Lung (tissue), 11 donors: ENCODE measurements at regions not wholly inside any gene's neighbourhood (a gene's known extent, or its start where the extent isn't known, plus 50 kb on each side); places are given as distances from the start of the nearest gene placed in this dataset.

Experiments
- ATAC-seq: fragments of 200-7000 bp; cut with Tn5 transposase; one replicate; pipeline ENCODE4 v1.9.1; 2020; ENCODE audit warnings: moderate number of reproducible peaks; ENCODE audit not compliant: insufficient read depth, low FRiP score
- DNase-seq, 3 donors: peaks; one replicate each; pipeline ENCODE4 v3.0.0-alpha.2; 2013 to 2017
- H3K27ac ChIP-seq, 2 donors: one replicate each; pipeline ENCODE4 v1.5.1; 2013; ENCODE audit warnings: mild to moderate bottlenecking in 2 of 2, moderate library complexity in 2 of 2, control low read depth in 1 of 2, inconsistent platforms in 1 of 2, low read depth in 1 of 2, low read length in 1 of 2
- H3K27me3 ChIP-seq, 3 donors: one replicate each; pipeline ENCODE4 v1.5.1; 2013; ENCODE audit warnings: low read length in 2 of 3; ENCODE audit not compliant: control insufficient read depth in 3 of 3, insufficient read depth in 3 of 3
- H3K36me3 ChIP-seq, 4 donors: one replicate each; pipeline ENCODE4 v1.5.1; 2013; ENCODE audit warnings: low read length in 4 of 4, mild to moderate bottlenecking in 1 of 4, moderate library complexity in 1 of 4; ENCODE audit not compliant: control insufficient read depth in 4 of 4, insufficient read depth in 4 of 4
- H3K4me1 ChIP-seq, 5 donors: one replicate each; pipeline ENCODE4 v1.5.1; 2013; ENCODE audit warnings: low read length in 5 of 5, mild to moderate bottlenecking in 2 of 5, moderate library complexity in 1 of 5; ENCODE audit not compliant: control insufficient read depth in 5 of 5, insufficient read depth in 5 of 5
- H3K4me3 ChIP-seq: one replicate; pipeline ENCODE4 v1.5.1; 2013; ENCODE audit warnings: mild to moderate bottlenecking, control low read depth, moderate library complexity
- H3K9ac ChIP-seq, 2 donors: one replicate each; pipeline ENCODE4 v1.5.1; 2013; ENCODE audit warnings: low read length in 2 of 2, control low read depth in 1 of 2; ENCODE audit not compliant: insufficient read depth in 1 of 2
- H3K9me3 ChIP-seq, 4 donors: one replicate each; pipeline ENCODE4 v1.5.1; 2013; ENCODE audit warnings: low read length in 3 of 4, mild to moderate bottlenecking in 1 of 4, moderate library complexity in 1 of 4; ENCODE audit not compliant: control insufficient read depth in 4 of 4, insufficient read depth in 3 of 4
- WGBS, 2 donors: extraction: QIAGEN DNeasy Blood & Tissue Kit; methylation state at CpG; one replicate each; pipeline ENCODE4 v1.1.7; 2013; 5-methylcytosine and 5-hydroxymethylcytosine counted together
- TF ChIP-seq, protein P1 (sequence below): IDR thresholded peaks from 2 replicates; pipeline ENCODE4 v1.5.1; 2012; ENCODE audit warnings: mild to moderate bottlenecking; ENCODE audit errors: control extremely low read depth, extremely low read depth
- donor health status: control.
- donor health status: control.
- donor health status: Bipolar disorder and iron deficiency.
- donor health status: healthy.
- donor health status: DM: yes; HTN: yes; CAD: no.

DNA sequence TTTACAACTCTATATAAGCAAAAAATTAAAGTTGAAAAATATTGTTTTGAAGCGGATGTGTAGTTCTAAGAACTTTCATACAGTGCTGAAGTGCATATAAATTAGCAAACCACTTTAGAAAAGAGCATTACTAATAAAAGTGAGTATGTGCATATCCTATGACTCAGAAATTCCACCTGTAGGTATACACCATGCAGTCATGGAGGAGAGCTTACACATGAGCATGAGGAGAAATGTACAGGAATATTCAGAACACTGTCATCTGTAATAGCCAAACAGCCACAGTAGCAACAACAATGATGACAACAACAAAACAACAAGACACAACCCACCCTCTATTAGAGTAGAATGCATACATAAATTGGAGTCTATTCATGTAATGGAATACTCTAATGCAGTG is 138.2 kb upstream of the ARRDC3 start:
- Histone ChIP-seq H3K4me3 (no peak overlapping the region), H3K4me1 (no peaks in the 10 kb centered on the region), H3K27me3 (no peaks in the 10 kb centered on the region), H3K9ac (no peak overlapping the region), H3K27ac (no peak overlapping the region), H3K36me3 (no peaks in the 10 kb centered on the region), H3K9me3 (no peaks in the 10 kb centered on the region)
- TF ChIP-seq, protein P1, sequence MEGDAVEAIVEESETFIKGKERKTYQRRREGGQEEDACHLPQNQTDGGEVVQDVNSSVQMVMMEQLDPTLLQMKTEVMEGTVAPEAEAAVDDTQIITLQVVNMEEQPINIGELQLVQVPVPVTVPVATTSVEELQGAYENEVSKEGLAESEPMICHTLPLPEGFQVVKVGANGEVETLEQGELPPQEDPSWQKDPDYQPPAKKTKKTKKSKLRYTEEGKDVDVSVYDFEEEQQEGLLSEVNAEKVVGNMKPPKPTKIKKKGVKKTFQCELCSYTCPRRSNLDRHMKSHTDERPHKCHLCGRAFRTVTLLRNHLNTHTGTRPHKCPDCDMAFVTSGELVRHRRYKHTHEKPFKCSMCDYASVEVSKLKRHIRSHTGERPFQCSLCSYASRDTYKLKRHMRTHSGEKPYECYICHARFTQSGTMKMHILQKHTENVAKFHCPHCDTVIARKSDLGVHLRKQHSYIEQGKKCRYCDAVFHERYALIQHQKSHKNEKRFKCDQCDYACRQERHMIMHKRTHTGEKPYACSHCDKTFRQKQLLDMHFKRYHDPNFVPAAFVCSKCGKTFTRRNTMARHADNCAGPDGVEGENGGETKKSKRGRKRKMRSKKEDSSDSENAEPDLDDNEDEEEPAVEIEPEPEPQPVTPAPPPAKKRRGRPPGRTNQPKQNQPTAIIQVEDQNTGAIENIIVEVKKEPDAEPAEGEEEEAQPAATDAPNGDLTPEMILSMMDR, result no peak
- ATAC-seq (no peak), DNase-seq (no peak)
- whole genome bisulfite sequencing, 2 donors, result 96 to 97% methylated on average over 1 of the region's 1 CpG

DNA sequence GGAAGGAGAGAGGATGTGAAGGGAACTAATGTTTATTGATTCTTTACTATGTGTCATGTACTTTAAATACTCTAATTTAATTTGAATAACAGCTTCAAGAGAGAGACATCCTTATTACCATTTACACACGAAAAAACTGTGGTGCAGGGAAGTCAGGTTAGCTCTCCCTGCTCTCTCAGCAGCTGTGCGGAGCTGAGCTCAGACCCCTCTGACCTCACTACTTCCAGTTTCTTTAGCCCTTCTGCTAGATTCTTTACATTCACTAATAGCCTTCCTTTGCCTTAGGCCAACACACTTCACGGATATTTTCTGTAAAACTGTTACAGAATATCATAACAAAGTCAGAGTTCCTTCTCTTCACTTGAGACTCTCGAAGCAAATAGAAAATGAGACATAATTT is 131.3 kb upstream of the ARRDC3 start:
- ATAC-seq (no peak), DNase-seq (no peak)
- WGBS, 2 donors, result 56 to 76% methylated on average over 4 of the region's 4 CpGs
- Histone ChIP-seq H3K27me3 (no peaks in the 10 kb centered on the region), H3K4me1 (no peaks in the 10 kb centered on the region), H3K9ac (no peak overlapping the region), H3K27ac (no peak overlapping the region), H3K9me3 (no peaks in the 10 kb centered on the region), H3K4me3 (no peak overlapping the region), H3K36me3 (no peaks in the 10 kb centered on the region)
- TF ChIP-seq, protein P1, result no peak

DNA sequence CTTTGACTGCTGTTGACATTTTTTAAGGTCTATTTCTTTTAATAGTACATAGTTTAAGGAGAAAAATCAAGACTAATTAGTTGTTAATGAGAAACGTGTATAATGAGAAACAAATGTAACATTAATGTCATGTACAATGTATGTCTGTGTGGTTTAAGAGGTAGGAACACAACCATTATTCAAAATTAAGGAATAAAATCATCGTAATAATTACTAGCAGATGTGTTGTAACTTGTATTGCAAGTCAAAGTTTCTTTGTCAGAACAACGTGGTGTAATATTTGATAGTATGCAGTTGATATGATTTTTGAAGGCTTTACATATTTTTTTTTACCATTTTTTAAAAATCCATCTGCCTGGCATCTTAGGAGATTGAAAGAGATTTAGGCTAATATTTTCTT is 120.2 kb upstream of the ARRDC3 start:
- TF ChIP-seq, protein P1, result no peak
- H3K27me3 ChIP-seq, result no peaks in the 10 kb centered on the region
- WGBS, 2 donors, result 53 to 81% methylated on average over 3 of the region's 3 CpGs
- no peak overlapping the region for H3K4me3 ChIP-seq
- ATAC-seq, result no peak
- H3K9ac ChIP-seq, result no peak overlapping the region
- no peak for DNase-seq
- no peaks in the 10 kb centered on the region for H3K36me3 ChIP-seq
- H3K4me1 ChIP-seq, result no peaks in the 10 kb centered on the region
- H3K9me3 ChIP-seq, result no peaks in the 10 kb centered on the region
- no peak overlapping the region for H3K27ac ChIP-seq

DNA sequence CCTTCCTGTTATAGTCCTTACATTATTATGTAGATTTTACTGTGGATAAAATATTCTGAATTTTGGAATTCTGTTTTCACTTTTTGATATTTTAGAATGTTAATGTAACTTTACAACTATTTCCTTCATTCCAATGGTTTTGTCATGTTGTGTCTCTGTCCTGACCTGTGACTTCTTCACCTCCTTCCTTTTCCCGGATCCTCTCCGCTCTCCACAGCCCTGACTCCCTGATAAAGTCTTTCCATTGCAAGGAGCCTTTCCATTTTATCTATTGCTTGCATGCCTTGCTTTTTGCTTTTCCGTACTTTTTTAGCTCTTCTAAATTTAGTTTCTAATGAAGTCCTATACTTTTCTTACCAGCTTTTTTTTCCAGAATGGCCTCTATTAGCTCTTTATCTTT is 117.6 kb upstream of the ARRDC3 start:
- no peak overlapping the region for H3K4me3 ChIP-seq
- H3K27me3 ChIP-seq, result no peaks in the 10 kb centered on the region
- ATAC-seq (no peak), DNase-seq (no peak)
- TF ChIP-seq, protein P1, result no peak
- H3K36me3 ChIP-seq, result no peaks in the 10 kb centered on the region
- 84 to 89% methylated on average over 3 of the region's 3 CpGs for WGBS, 2 donors
- H3K4me1 ChIP-seq, result no peaks in the 10 kb centered on the region
- H3K9ac ChIP-seq, result no peak overlapping the region
- H3K9me3 ChIP-seq, result no peaks in the 10 kb centered on the region
- no peak overlapping the region for H3K27ac ChIP-seq
